ENCODE measurements at regions not wholly inside any gene's neighbourhood (a gene's known extent, or its start where the extent isn't known, plus 50 kb on each side); places are given as distances from the start of the nearest gene placed in this dataset.

DNA sequence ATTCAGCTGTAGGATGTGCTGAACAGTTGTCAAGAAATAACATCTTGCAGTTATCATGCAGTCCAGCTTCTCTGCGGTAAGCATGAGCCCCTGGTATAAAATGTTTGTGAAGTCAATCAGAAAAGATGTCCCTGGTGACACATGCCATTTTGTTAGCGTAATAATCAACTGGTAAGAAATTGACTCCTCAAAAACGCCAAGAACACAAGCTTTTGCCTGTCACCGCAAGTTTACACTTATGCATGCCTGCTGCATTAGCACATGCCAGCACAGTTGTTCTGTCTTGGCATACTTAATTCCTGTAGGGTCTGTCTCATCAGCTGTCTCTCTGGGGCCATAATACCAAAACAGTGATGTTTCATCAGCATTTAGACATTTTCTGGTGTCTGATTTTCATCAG is 524.8 kb upstream of the DSEL start:
- no peaks in the 10 kb centered on the region for H3K9me3 ChIP-seq (ENCODE audit: control insufficient read depth, insufficient read depth, low read length)
- H3K36me3 ChIP-seq (ENCODE audit: insufficient read depth, low read length) = no peaks in the 10 kb centered on the region
- H3K9ac ChIP-seq (ENCODE audit: low read depth, low read length) = no peak overlapping the region
- no peaks in the 10 kb centered on the region for H3K4me1 ChIP-seq (ENCODE audit: insufficient read depth, low read length)

- Histone ChIP-seq H3K9me3 (ENCODE audit: control insufficient read depth, insufficient read depth, low read length) (no peaks in the 10 kb centered on the region), H3K9ac (ENCODE audit: low read depth, low read length) (no peak overlapping the region), H3K4me1 (ENCODE audit: insufficient read depth, low read length) (no peaks in the 10 kb centered on the region), H3K36me3 (ENCODE audit: insufficient read depth, low read length) (no peaks in the 10 kb centered on the region)
Observed at GRCh38 chr18:68040198-68040597, 523.7 kb upstream of the DSEL start.

DNA sequence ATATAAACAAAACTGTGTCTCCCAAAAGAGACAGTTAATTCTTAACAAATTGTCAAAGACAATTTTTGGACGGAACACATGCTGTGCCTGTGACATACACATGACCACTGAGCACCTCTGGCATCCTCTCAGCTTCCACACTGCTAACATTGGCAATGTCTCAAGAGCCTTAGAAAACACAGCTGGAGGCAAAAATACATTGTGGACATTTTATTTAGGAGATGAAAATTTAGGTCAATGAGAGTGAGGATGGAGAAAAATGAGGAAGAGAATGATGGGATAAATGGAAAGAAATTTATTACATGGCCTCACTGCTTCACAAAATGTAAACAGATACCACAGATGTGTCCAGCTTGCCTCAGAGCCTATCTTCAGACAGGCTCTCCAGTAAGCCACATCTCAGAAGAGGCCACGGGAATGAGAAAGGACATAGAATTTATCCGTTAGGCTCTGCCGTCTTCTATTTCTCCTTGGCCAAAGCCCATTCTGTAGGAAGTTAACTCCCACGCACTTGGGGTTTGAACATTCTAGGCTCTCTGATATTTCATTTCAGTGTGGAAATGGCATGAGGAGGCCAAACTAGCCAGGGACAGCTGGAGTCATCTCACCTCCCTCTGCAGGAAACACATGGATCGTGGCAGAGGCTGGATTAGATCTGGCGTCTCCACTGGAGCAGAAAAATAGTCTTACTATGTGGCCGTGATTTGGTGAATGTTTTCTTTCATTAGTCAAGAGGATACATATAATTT is 519.4 kb upstream of the DSEL start:
- Histone ChIP-seq H3K36me3 (ENCODE audit: insufficient read depth, low read length) (no peaks in the 10 kb centered on the region), H3K9me3 (ENCODE audit: control insufficient read depth, insufficient read depth, low read length) (no peaks in the 10 kb centered on the region), H3K4me1 (ENCODE audit: insufficient read depth, low read length) (no peaks in the 10 kb centered on the region), H3K9ac (ENCODE audit: low read depth, low read length) (no peak overlapping the region)

GRCh38 chr18:68034296-68034695 is 517.8 kb upstream of the DSEL start:
- Histone ChIP-seq H3K36me3 (ENCODE audit: insufficient read depth, low read length) (no peaks in the 10 kb centered on the region), H3K9me3 (ENCODE audit: control insufficient read depth, insufficient read depth, low read length) (no peaks in the 10 kb centered on the region), H3K9ac (ENCODE audit: low read depth, low read length) (no peak overlapping the region), H3K4me1 (ENCODE audit: insufficient read depth, low read length) (no peaks in the 10 kb centered on the region)

- Histone ChIP-seq H3K4me1 (ENCODE audit: insufficient read depth, low read length) (no peaks in the 10 kb centered on the region), H3K9ac (ENCODE audit: low read depth, low read length) (no peak overlapping the region), H3K36me3 (ENCODE audit: insufficient read depth, low read length) (no peaks in the 10 kb centered on the region), H3K9me3 (ENCODE audit: control insufficient read depth, insufficient read depth, low read length) (no peaks in the 10 kb centered on the region)
Observed at GRCh38 chr18:68033466-68033865, 516.9 kb upstream of the DSEL start.

- Histone ChIP-seq H3K9ac (ENCODE audit: low read depth, low read length) (no peak overlapping the region), H3K4me1 (ENCODE audit: insufficient read depth, low read length) (no peaks in the 10 kb centered on the region), H3K36me3 (ENCODE audit: insufficient read depth, low read length) (no peaks in the 10 kb centered on the region), H3K9me3 (ENCODE audit: control insufficient read depth, insufficient read depth, low read length) (no peaks in the 10 kb centered on the region)
Observed at GRCh38 chr18:68024716-68025115, 508.2 kb upstream of the DSEL start.

GRCh38 chr18:68017385-68017784 is 500.9 kb upstream of the DSEL start:
- Histone ChIP-seq H3K9ac (ENCODE audit: low read depth, low read length) (no peak overlapping the region), H3K36me3 (ENCODE audit: insufficient read depth, low read length) (no peaks in the 10 kb centered on the region), H3K4me1 (ENCODE audit: insufficient read depth, low read length) (no peaks in the 10 kb centered on the region), H3K9me3 (ENCODE audit: control insufficient read depth, insufficient read depth, low read length) (no peaks in the 10 kb centered on the region)

GRCh38 chr18:67997496-67997895 is 481.0 kb upstream of the DSEL start:
- no peaks in the 10 kb centered on the region for H3K36me3 ChIP-seq (ENCODE audit: insufficient read depth, low read length)
- H3K9ac ChIP-seq (ENCODE audit: low read depth, low read length) = no peak overlapping the region

DNA sequence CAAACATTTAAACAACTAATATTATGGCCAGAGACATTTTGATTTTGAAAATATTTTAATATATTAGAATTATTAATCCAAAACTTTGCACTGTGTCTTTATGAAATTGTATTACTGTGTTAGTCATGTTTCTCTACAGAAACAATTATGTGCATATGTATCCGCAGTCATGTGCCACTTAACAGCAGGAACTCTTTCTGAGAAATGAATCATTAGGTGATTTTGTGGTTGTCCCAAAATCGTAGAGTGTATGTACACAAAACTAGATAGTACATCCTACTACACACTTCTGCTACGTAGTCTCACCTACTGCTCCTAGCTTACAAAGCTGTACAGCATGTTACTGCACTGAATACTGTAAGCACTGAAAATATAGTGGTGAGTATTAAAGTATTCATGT is 479.2 kb upstream of the DSEL start:
- Histone ChIP-seq H3K36me3 (ENCODE audit: insufficient read depth, low read length) (no peaks in the 10 kb centered on the region), H3K4me1 (ENCODE audit: insufficient read depth, low read length) (no peaks in the 10 kb centered on the region), H3K9me3 (ENCODE audit: control insufficient read depth, insufficient read depth, low read length) (no peaks in the 10 kb centered on the region), H3K9ac (ENCODE audit: low read depth, low read length) (no peak overlapping the region)

More at GRCh38 chr18:67997496-67997895, 481.0 kb upstream of the DSEL start:
- no peaks in the 10 kb centered on the region for H3K9me3 ChIP-seq (ENCODE audit: control insufficient read depth, insufficient read depth, low read length)
- no peaks in the 10 kb centered on the region for H3K4me1 ChIP-seq (ENCODE audit: insufficient read depth, low read length)

DNA sequence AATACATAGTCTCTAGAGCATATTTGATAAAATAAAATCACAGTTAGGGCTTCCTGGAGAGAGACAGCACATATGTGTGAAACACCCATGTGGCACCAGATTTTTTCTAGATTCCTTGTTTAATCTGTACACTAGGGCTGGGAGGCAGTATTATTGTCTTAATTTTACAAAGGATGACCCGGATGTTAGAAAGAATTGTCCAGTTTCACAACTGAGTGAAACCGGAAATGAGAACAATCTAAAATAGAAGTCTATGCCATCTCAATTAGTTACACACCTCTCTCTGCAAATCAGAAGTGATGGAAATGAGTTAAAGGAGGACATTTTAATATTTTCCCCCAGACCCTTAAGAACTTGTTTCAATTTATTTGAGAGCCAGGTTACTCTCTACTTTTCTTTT is 463.7 kb upstream of the DSEL start:
- Histone ChIP-seq H3K9ac (ENCODE audit: low read depth, low read length) (no peak overlapping the region), H3K9me3 (ENCODE audit: control insufficient read depth, insufficient read depth, low read length) (no peaks in the 10 kb centered on the region), H3K36me3 (ENCODE audit: insufficient read depth, low read length) (no peaks in the 10 kb centered on the region), H3K4me1 (ENCODE audit: insufficient read depth, low read length) (no peaks in the 10 kb centered on the region)

DNA sequence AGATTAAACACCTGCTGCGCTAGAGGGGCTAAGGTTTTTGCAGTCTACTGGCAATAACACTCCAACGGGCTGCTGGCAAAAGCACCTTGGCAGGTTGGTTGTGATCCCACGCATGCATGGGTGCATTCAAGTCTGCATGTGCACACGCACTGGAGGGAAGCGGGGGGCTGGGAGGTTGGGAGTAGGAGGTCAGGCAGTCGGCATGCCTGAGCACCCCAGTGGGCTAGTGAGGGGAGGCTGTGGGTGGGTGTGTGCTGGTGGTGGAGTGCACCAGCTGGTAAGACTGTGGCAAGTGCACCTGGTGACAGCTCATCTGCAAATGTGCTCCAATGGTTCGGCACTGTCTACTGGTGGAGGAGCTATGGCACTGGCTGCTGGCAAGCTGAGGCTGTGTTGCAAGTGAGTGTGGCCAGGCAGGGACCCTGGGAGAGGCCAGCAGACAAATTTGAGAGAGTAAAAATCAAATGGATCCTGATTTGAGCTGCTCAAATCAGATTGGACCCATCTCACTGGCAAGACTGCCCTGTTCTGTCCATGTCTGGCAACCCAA is 460.6 kb upstream of the DSEL start:
- Histone ChIP-seq H3K36me3 (ENCODE audit: insufficient read depth, low read length) (no peaks in the 10 kb centered on the region), H3K9ac (ENCODE audit: low read depth, low read length) (no peak overlapping the region), H3K4me1 (ENCODE audit: insufficient read depth, low read length) (no peaks in the 10 kb centered on the region), H3K9me3 (ENCODE audit: control insufficient read depth, insufficient read depth, low read length) (no peaks in the 10 kb centered on the region)

- H3K9ac ChIP-seq (ENCODE audit: low read depth, low read length) = no peak overlapping the region
- H3K9me3 ChIP-seq (ENCODE audit: control insufficient read depth, insufficient read depth, low read length) = no peaks in the 10 kb centered on the region
- no peaks in the 10 kb centered on the region for H3K4me1 ChIP-seq (ENCODE audit: insufficient read depth, low read length)
- no peaks in the 10 kb centered on the region for H3K36me3 ChIP-seq (ENCODE audit: insufficient read depth, low read length)
Observed at GRCh38 chr18:67973916-67974315, 457.4 kb upstream of the DSEL start.

- no peak overlapping the region for H3K9ac ChIP-seq (ENCODE audit: low read depth, low read length)
- H3K36me3 ChIP-seq (ENCODE audit: insufficient read depth, low read length) = no peaks in the 10 kb centered on the region
- no peaks in the 10 kb centered on the region for H3K9me3 ChIP-seq (ENCODE audit: control insufficient read depth, insufficient read depth, low read length)
- H3K4me1 ChIP-seq (ENCODE audit: insufficient read depth, low read length) = no peaks in the 10 kb centered on the region
Observed at GRCh38 chr18:67969458-67969857, 452.9 kb upstream of the DSEL start.

DNA sequence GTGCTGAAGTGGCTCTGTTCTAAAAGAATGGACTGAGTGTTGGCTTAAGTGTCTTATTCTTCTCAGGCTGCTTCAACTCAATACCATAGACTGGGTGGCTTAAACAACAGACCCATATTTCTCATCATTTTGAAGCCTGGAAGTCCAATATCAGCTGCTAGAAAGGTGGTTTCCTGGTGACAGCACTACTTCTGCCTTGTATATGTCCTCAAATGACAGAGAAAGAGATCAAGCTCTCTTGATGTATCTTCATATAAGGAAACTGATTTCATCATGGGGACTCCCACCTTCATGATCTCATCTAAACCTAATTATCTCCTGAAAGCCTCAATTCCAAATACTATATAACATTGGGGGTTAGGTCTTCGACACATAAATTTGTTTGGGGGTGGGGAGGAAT is 449.7 kb upstream of the DSEL start:
- Histone ChIP-seq H3K9me3 (ENCODE audit: control insufficient read depth, insufficient read depth, low read length) (no peaks in the 10 kb centered on the region), H3K9ac (ENCODE audit: low read depth, low read length) (no peak overlapping the region), H3K36me3 (ENCODE audit: insufficient read depth, low read length) (no peaks in the 10 kb centered on the region), H3K4me1 (ENCODE audit: insufficient read depth, low read length) (no peaks in the 10 kb centered on the region)

DNA sequence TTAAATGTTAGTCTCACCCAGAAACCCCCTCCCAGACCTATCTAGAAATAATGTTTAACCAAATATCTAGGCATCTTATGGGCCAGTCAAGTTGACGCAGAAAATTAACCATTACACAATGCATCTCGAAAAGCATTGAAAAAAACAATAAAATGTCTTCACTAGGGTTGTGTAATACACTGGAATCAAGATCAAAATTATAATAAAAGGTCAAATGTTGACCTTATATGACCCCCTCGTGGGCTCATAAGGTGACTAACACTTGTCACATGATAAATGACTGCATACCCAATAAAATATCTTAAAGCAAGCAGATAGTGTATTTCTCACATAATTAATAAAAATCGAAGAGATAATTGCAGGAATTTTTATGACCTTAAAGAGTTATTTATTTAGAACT is 447.9 kb upstream of the DSEL start:
- H3K4me1 ChIP-seq (ENCODE audit: insufficient read depth, low read length) = no peaks in the 10 kb centered on the region
- no peak overlapping the region for H3K9ac ChIP-seq (ENCODE audit: low read depth, low read length)
- H3K9me3 ChIP-seq (ENCODE audit: control insufficient read depth, insufficient read depth, low read length) = no peaks in the 10 kb centered on the region
- no peaks in the 10 kb centered on the region for H3K36me3 ChIP-seq (ENCODE audit: insufficient read depth, low read length)
